Activated B cell treated with CpG ODN at 0.5 μM for 24 hours (primary cell): ENCODE measurements at regions not wholly inside any gene's neighbourhood (a gene's known extent, or its start where the extent isn't known, plus 50 kb on each side); places are given as distances from the start of the nearest gene placed in this dataset.

Experiments used
- ATAC-seq: fragments of 200-7000 bp; cut with Tn5 transposase; one replicate; pipeline ENCODE4 v1.10.0; 2021; ENCODE audit warnings: low read depth, mild to moderate bottlenecking, moderate library complexity
- CTCF ChIA-PET: fragments of 350-600 bp; sonication (Branson Sonifier 250); formaldehyde crosslinking; loops from one replicate; lab custom pipeline; 2021; ENCODE audit warnings: antibody characterized with exemption; lab: Charles Lee
- POLR2A ChIA-PET: fragments of 350-600 bp; sonication (Branson Sonifier 250); formaldehyde crosslinking; loops from one replicate; lab custom pipeline; 2021; ENCODE audit warnings: antibody characterized with exemption; lab: Charles Lee
- DNase-seq: peaks from one replicate; pipeline ENCODE4 v3.0.0; 2022
- H3K27ac Mint-ChIP-seq: one replicate; pipeline ENCODE4 v1.8.0; 2020; ENCODE audit warnings: mixed read lengths
- H3K27me3 Mint-ChIP-seq: one replicate; pipeline ENCODE4 v1.8.0; 2021; ENCODE audit warnings: mixed read lengths
- H3K36me3 Mint-ChIP-seq: one replicate; pipeline ENCODE4 v1.8.0; 2021; ENCODE audit warnings: low read depth, mixed read lengths
- H3K4me1 Mint-ChIP-seq: one replicate; pipeline ENCODE4 v1.8.0; 2021; ENCODE audit warnings: mixed read lengths
- H3K4me3 Mint-ChIP-seq: one replicate; pipeline ENCODE4 v1.8.0; 2020; ENCODE audit warnings: mild to moderate bottlenecking, mixed read lengths
- H3K9me3 Mint-ChIP-seq: one replicate; pipeline ENCODE4 v1.8.0; 2020; ENCODE audit warnings: mixed read lengths
- CTCF ChIP-seq: fragments of 200-600 bp; IDR thresholded peaks from one replicate; pipeline ENCODE4 v1.8.0; 2022; ENCODE audit warnings: antibody characterized with exemption, mild to moderate bottlenecking
- intact Hi-C: fragments of 100-400 bp; cut with micrococcal nuclease; formaldehyde crosslinking; loops from one replicate; pipeline ENCODE4 v1.15.1; 2024

GRCh38 chr1:90434460-90434859 lies 282.6 kb downstream of the BARHL2 start:
- Mint-ChIP-seq H3K27ac (no peak overlapping the region), H3K36me3 (no peaks in the 10 kb centered on the region), H3K4me1 (no peaks in the 10 kb centered on the region), H3K27me3 (no peaks in the 10 kb centered on the region), H3K4me3 (no peak overlapping the region), H3K9me3 (peaks cover 2% of the 10 kb centered on the region)
- CTCF ChIA-PET: no interaction called here
- DNase-seq (no peak), ATAC-seq (no peak)
- no peak for TF ChIP-seq CTCF
- intact Hi-C loops: no loop called here
- POLR2A ChIA-PET: no interaction called here

- no peak for DNase-seq
- CTCF ChIA-PET: no interaction called here
- no peaks in the 10 kb centered on the region for H3K27me3 Mint-ChIP-seq
- H3K4me3 Mint-ChIP-seq: no peak overlapping the region
- H3K36me3 Mint-ChIP-seq: no peaks in the 10 kb centered on the region
- no peak overlapping the region for H3K27ac Mint-ChIP-seq
- H3K4me1 Mint-ChIP-seq: no peaks in the 10 kb centered on the region
- H3K9me3 Mint-ChIP-seq: no peaks in the 10 kb centered on the region
- intact Hi-C loops: no loop called here
- ATAC-seq: no peak
- TF ChIP-seq CTCF: no peak
- POLR2A ChIA-PET: no interaction called here
These were observed 300.0 kb downstream of the BARHL2 start for GRCh38 chr1:90417126-90417525.

- Mint-ChIP-seq H3K4me3 (no peak overlapping the region), H3K36me3 (no peaks in the 10 kb centered on the region), H3K27ac (no peak overlapping the region), H3K27me3 (no peaks in the 10 kb centered on the region), H3K4me1 (no peaks in the 10 kb centered on the region), H3K9me3 (no peaks in the 10 kb centered on the region)
- ChIA-PET CTCF (no interaction called here), POLR2A (no interaction called here)
- intact Hi-C loops: no loop called here
- TF ChIP-seq CTCF: no peak
- ATAC-seq (no peak), DNase-seq (no peak)
These were observed 302.9 kb downstream of the BARHL2 start for GRCh38 chr1:90414201-90414600.

- intact Hi-C loops: no loop called here
- H3K36me3 Mint-ChIP-seq: no peaks in the 10 kb centered on the region
- H3K27me3 Mint-ChIP-seq: no peaks in the 10 kb centered on the region
- POLR2A ChIA-PET: no interaction called here
- TF ChIP-seq CTCF: no peak
- no peaks in the 10 kb centered on the region for H3K9me3 Mint-ChIP-seq
- no peak for DNase-seq
- H3K4me1 Mint-ChIP-seq: no peaks in the 10 kb centered on the region
- H3K27ac Mint-ChIP-seq: no peak overlapping the region
- ATAC-seq: no peak
- no peak overlapping the region for H3K4me3 Mint-ChIP-seq
- CTCF ChIA-PET: no interaction called here
These were observed 303.6 kb downstream of the BARHL2 start for GRCh38 chr1:90413519-90413918.

GRCh38 chr1:90412563-90412962 lies 304.5 kb downstream of the BARHL2 start:
- no peak for DNase-seq
- Mint-ChIP-seq H3K27me3 (no peaks in the 10 kb centered on the region), H3K4me1 (no peaks in the 10 kb centered on the region), H3K4me3 (no peak overlapping the region), H3K9me3 (no peaks in the 10 kb centered on the region), H3K27ac (no peak overlapping the region), H3K36me3 (no peaks in the 10 kb centered on the region)
- intact Hi-C loops: no loop called here
- ChIA-PET POLR2A (no interaction called here), CTCF (no interaction called here)
- no peak for ATAC-seq
- TF ChIP-seq CTCF: no peak
